GM12878 (cell line): ENCODE measurements at regions not wholly inside any gene's neighbourhood (a gene's known extent, or its start where the extent isn't known, plus 50 kb on each side); places are given as distances from the start of the nearest gene placed in this dataset.

Experiments used
- ATAC-seq: fragments of 200-7000 bp; cut with Tn5 transposase; 3 replicates; pipeline ENCODE4 v1.9.1; 2020; ENCODE audit warnings: mild to moderate bottlenecking, moderate library complexity
- BruUV-seq: library from RNA; stranded (reverse); fragments of 400-500 nt; replicated peaks from 2 replicates; lab custom pipeline; 2021; lab: Mats Ljungman, UMichigan
- CTCF ChIA-PET: fragments of 300-600 bp; sonication (Branson Sonifier 250); formaldehyde crosslinking; extraction: SDS; loops from one replicate; lab custom pipeline; 2021; ENCODE audit warnings: inconsistent platforms; lab: Yijun Ruan, JAX
- POLR2A ChIA-PET: fragments of 350-600 bp; formaldehyde crosslinking; extraction: SDS; loops from one replicate; lab custom pipeline; 2021; ENCODE audit warnings: inconsistent platforms; lab: Charles Lee
- RAD21 ChIA-PET: fragments of 300-600 bp; sonication (Branson Sonifier 250); formaldehyde crosslinking; loops from one replicate; lab custom pipeline; 2023; ENCODE audit warnings: antibody characterized with exemption; ENCODE audit not compliant: unreplicated experiment; lab: Charles Lee
- SMC1A ChIA-PET: fragments of 300-600 bp; sonication (Branson Sonifier 250); formaldehyde crosslinking; loops from one replicate; lab custom pipeline; 2023; ENCODE audit not compliant: unreplicated experiment, uncharacterized antibody; lab: Charles Lee
- DNase-seq: peaks from one replicate; pipeline ENCODE4 v3.0.0-alpha.2; 2011; ENCODE audit warnings: low read depth, low spot score
- FAIRE-seq: peaks from 3 replicates; lab custom pipeline; 2011; peaks lifted over from hg19 to GRCh38; lab: Jason Lieb, UNC
- H2AFZ ChIP-seq: 2 replicates; pipeline ENCODE4 v1.6.0; 2011; ENCODE audit warnings: low read depth, low read length, control low read depth; ENCODE audit not compliant: control insufficient read depth
- H3K27ac ChIP-seq: 2 replicates; pipeline ENCODE4 v1.5.1; 2011; ENCODE audit warnings: control low read depth; ENCODE audit not compliant: control insufficient read depth, insufficient read depth
- H3K27me3 ChIP-seq, 2 experiments: replicated peaks in 1 of 2; 2 replicates each; pipeline versions ENCODE4 v1.6.0 to v1.6.1; 2011; ENCODE audit warnings: low read length in 1 of 2; ENCODE audit not compliant: control insufficient read depth in 2 of 2, insufficient read depth in 2 of 2
- H3K36me3 ChIP-seq, 2 experiments: 2 replicates each; pipeline ENCODE4 v1.5.1; 2011; ENCODE audit warnings: low read length in 1 of 2; ENCODE audit not compliant: control insufficient read depth in 2 of 2, insufficient read depth in 2 of 2
- H3K4me1 ChIP-seq: 2 replicates; pipeline ENCODE4 v1.6.1; 2011; ENCODE audit warnings: mild to moderate bottlenecking, low read length, moderate library complexity, mixed read lengths; ENCODE audit not compliant: control insufficient read depth, insufficient read depth
- H3K4me2 ChIP-seq: 2 replicates; pipeline ENCODE4 v1.6.0; 2011; ENCODE audit warnings: control low read depth; ENCODE audit not compliant: control insufficient read depth, insufficient read depth
- H3K4me3 ChIP-seq: fragments of 200-600 bp; sonication (generic); 2 replicates; pipeline ENCODE4 v1.5.1; 2016
- H3K79me2 ChIP-seq: 2 replicates; pipeline ENCODE4 v1.6.0; 2011; ENCODE audit warnings: low read length; ENCODE audit not compliant: control insufficient read depth, insufficient read depth
- H3K9ac ChIP-seq: 2 replicates; pipeline ENCODE4 v1.8.0; 2011; ENCODE audit warnings: low read length, control low read depth, mixed read lengths; ENCODE audit not compliant: control insufficient read depth, insufficient read depth
- H3K9me3 ChIP-seq: replicated peaks from 3 replicates; pipeline ENCODE4 v1.5.1; 2011; ENCODE audit warnings: mild to moderate bottlenecking, low read length; ENCODE audit not compliant: control insufficient read depth, insufficient read depth
- H4K20me1 ChIP-seq: 2 replicates; pipeline ENCODE4 v1.6.0; 2011; ENCODE audit not compliant: control insufficient read depth, insufficient read depth
- BCL11A ChIP-seq: IDR thresholded peaks from 2 replicates; pipeline ENCODE4 v1.6.1; 2011; ENCODE audit warnings: low read depth, low read length
- DPF2 ChIP-seq: fragments of 450-650 bp; IDR thresholded peaks from 2 replicates; pipeline ENCODE4 v1.6.1; 2017; ENCODE audit warnings: mild to moderate bottlenecking
- HDAC2 ChIP-seq: fragments of 200-600 bp; sonication (generic); IDR thresholded peaks from 2 replicates; pipeline ENCODE4 v1.6.1; 2017
- NFXL1 ChIP-seq: fragments of 450-650 bp; IDR thresholded peaks from 2 replicates; pipeline ENCODE4 v1.6.1; 2017; ENCODE audit warnings: antibody characterized with exemption, mild to moderate bottlenecking, borderline replicate concordance
- PAX5 ChIP-seq: IDR thresholded peaks from 2 replicates; pipeline ENCODE4 v1.6.1; 2011; ENCODE audit warnings: low read depth, low read length, borderline replicate concordance
- PAX8 ChIP-seq: fragments of 450-650 bp; IDR thresholded peaks from 2 replicates; pipeline ENCODE4 v1.6.1; 2017; ENCODE audit warnings: mild to moderate bottlenecking, moderate library complexity
- RAD21 ChIP-seq: IDR thresholded peaks from 2 replicates; pipeline ENCODE4 v1.6.1; 2011; ENCODE audit warnings: mild to moderate bottlenecking, low read depth, low read length, moderate library complexity; ENCODE audit not compliant: insufficient read depth
- RAD51 ChIP-seq: fragments of 450-650 bp; IDR thresholded peaks from 2 replicates; pipeline ENCODE4 v1.6.1; 2016; ENCODE audit warnings: moderate library complexity, mild to moderate bottlenecking, inconsistent platforms
- TCF7 ChIP-seq: IDR thresholded peaks from 2 replicates; pipeline ENCODE4 v1.6.1; 2014; ENCODE audit warnings: antibody characterized with exemption, borderline replicate concordance
- ZNF384 ChIP-seq: IDR thresholded peaks from 2 replicates; pipeline ENCODE4 v1.6.1; 2012; ENCODE audit warnings: low read depth, mild to moderate bottlenecking, low read length, improper control_type of control experiment, borderline replicate concordance
- ZZZ3 ChIP-seq: IDR thresholded peaks from 2 replicates; pipeline ENCODE4 v1.6.1; 2011; ENCODE audit warnings: low read depth; ENCODE audit not compliant: control insufficient read depth, insufficient read length
- WGBS: methylation state at CpG from one replicate; pipeline ENCODE4 v1.1.6; 2016; ENCODE audit warnings: low lambda C conversion rate; ENCODE audit not compliant: insufficient replicate concordance, insufficient coverage; ENCODE audit errors: missing lambda C conversion rate; 5-methylcytosine and 5-hydroxymethylcytosine counted together
- in situ Hi-C: fragments of 300-500 bp; cut with MboI; formaldehyde crosslinking; loops from 9 replicates; pipeline ENCODE4 v1.14.3; 2018; ENCODE audit warnings: mixed read lengths
- intact Hi-C: fragments of 100-400 bp; cut with micrococcal nuclease; formaldehyde crosslinking; loops from one replicate; pipeline ENCODE4 v1.14.2; 2022; ENCODE audit not compliant: unreplicated experiment
- TF ChIP-seq, protein P1 (sequence below): fragments of 450-650 bp; IDR thresholded peaks from 2 replicates; pipeline ENCODE4 v1.6.1; 2017; ENCODE audit warnings: low read depth, mild to moderate bottlenecking, moderate library complexity
- TF ChIP-seq, protein P2 (sequence below): fragments of 450-650 bp; formaldehyde crosslinking; IDR thresholded peaks from 2 replicates; pipeline ENCODE4 v1.4.0; 2020; ENCODE audit warnings: mild to moderate bottlenecking, moderate library complexity

DNA sequence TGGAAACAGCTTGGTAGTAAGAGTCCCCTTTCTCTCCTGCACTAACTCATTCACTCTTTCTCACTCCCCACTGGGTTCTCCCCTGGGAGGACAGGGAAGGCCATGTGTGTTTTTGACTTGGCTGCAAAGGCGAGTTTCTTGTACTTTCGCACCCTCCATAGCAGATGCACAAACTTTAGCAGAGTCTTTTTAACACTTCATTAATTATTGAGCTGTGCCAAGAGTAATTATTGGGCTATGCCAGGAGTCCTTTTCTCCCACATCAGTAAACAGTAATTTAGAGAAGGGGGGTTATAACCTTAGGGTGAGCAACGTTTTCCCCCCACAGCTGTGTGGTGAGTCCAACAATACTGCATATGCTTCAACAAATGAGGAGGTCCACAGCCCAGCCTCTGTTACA is 224.4 kb upstream of the ATP11B start:
- no peaks in the 10 kb centered on the region for H3K79me2 ChIP-seq
- in situ Hi-C loops: no loop called here
- POLR2A ChIA-PET: no interaction called here
- DNase-seq (no peak), ATAC-seq (no peak), FAIRE-seq (no peak)
- no peak overlapping the region for H3K4me3 ChIP-seq
- CTCF ChIA-PET: no interaction called here
- H3K36me3 ChIP-seq: no peaks in the 10 kb centered on the region
- H2AFZ ChIP-seq: no peak overlapping the region
- H4K20me1 ChIP-seq: no peaks in the 10 kb centered on the region
- H3K4me2 ChIP-seq: no peak overlapping the region
- RAD21 ChIA-PET: no interaction called here
- no peak overlapping the region for H3K27ac ChIP-seq
- BruUV-seq: no TSS peak
- intact Hi-C loops: no loop called here
- 0% methylated on average over 3 of the region's 3 CpGs for WGBS
- H3K27me3 ChIP-seq: 0 out of 4 replicates have a peak, but pooled peaks cover 0 to 2% of the 10 kb centered on the region in 2 experiments
- no peaks in the 10 kb centered on the region for H3K4me1 ChIP-seq
- SMC1A ChIA-PET: no interaction called here
- no peak for TF ChIP-seq RAD51
- no peak for TF ChIP-seq BCL11A
- TF ChIP-seq, protein P1, sequence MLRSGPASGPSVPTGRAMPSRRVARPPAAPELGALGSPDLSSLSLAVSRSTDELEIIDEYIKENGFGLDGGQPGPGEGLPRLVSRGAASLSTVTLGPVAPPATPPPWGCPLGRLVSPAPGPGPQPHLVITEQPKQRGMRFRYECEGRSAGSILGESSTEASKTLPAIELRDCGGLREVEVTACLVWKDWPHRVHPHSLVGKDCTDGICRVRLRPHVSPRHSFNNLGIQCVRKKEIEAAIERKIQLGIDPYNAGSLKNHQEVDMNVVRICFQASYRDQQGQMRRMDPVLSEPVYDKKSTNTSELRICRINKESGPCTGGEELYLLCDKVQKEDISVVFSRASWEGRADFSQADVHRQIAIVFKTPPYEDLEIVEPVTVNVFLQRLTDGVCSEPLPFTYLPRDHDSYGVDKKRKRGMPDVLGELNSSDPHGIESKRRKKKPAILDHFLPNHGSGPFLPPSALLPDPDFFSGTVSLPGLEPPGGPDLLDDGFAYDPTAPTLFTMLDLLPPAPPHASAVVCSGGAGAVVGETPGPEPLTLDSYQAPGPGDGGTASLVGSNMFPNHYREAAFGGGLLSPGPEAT: no peak
- no peak for TF ChIP-seq RAD21
- TF ChIP-seq DPF2: no peak
- no peak for TF ChIP-seq ZZZ3
- no peak for TF ChIP-seq PAX5
- TF ChIP-seq TCF7: no peak
- no peak for TF ChIP-seq NFXL1
- no peak for TF ChIP-seq ZNF384
- no peak for TF ChIP-seq PAX8
- TF ChIP-seq, protein P2, sequence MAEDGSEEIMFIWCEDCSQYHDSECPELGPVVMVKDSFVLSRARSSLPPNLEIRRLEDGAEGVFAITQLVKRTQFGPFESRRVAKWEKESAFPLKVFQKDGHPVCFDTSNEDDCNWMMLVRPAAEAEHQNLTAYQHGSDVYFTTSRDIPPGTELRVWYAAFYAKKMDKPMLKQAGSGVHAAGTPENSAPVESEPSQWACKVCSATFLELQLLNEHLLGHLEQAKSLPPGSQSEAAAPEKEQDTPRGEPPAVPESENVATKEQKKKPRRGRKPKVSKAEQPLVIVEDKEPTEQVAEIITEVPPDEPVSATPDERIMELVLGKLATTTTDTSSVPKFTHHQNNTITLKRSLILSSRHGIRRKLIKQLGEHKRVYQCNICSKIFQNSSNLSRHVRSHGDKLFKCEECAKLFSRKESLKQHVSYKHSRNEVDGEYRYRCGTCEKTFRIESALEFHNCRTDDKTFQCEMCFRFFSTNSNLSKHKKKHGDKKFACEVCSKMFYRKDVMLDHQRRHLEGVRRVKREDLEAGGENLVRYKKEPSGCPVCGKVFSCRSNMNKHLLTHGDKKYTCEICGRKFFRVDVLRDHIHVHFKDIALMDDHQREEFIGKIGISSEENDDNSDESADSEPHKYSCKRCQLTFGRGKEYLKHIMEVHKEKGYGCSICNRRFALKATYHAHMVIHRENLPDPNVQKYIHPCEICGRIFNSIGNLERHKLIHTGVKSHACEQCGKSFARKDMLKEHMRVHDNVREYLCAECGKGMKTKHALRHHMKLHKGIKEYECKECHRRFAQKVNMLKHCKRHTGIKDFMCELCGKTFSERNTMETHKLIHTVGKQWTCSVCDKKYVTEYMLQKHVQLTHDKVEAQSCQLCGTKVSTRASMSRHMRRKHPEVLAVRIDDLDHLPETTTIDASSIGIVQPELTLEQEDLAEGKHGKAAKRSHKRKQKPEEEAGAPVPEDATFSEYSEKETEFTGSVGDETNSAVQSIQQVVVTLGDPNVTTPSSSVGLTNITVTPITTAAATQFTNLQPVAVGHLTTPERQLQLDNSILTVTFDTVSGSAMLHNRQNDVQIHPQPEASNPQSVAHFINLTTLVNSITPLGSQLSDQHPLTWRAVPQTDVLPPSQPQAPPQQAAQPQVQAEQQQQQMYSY (CRISPR knock-in tag): no peak
- no peak for TF ChIP-seq HDAC2
- no peaks in the 10 kb centered on the region; the same call in 2 of the 3 replicates for H3K9me3 ChIP-seq
- H3K9ac ChIP-seq: no peak overlapping the region
